Activated T-helper 1 cell treated with anti-CD3 and anti-CD28 coated beads, Interleukin-12 subunit alpha, Interleukin-12 subunit beta, Interleukin-2, Interleukin-4 antibody, amounts not matched to agents 30 ng/mL and 10 ng/mL and 1 ng/mL, durations not matched to agents 14 hours and 24 hours and 36 hours (primary cell): ENCODE measurements at regions not wholly inside any gene's neighbourhood (a gene's known extent, or its start where the extent isn't known, plus 50 kb on each side); places are given as distances from the start of the nearest gene placed in this dataset.
"Not testable (repeated sequence)": the region's sequence is repeated elsewhere in the genome, so short reads cannot be mapped to it uniquely, and the experiment has no call there.

Experiments used
- DNase-seq: peaks from one replicate; pipeline ENCODE4 v3.0.0; 2021; ENCODE audit warnings: low spot score
- H3K27ac Mint-ChIP-seq: one replicate; pipeline ENCODE4 v1.8.0; 2021; ENCODE audit warnings: mild to moderate bottlenecking, mixed read lengths
- H3K27me3 Mint-ChIP-seq: one replicate; pipeline ENCODE4 v1.8.0; 2022; ENCODE audit warnings: mild to moderate bottlenecking, moderate library complexity, mixed read lengths; ENCODE audit not compliant: insufficient read depth
- H3K36me3 Mint-ChIP-seq: one replicate; pipeline ENCODE4 v1.8.0; 2021; ENCODE audit warnings: low read depth, mixed read lengths
- H3K4me1 Mint-ChIP-seq: one replicate; pipeline ENCODE4 v1.8.0; 2021; ENCODE audit warnings: low read depth, mixed read lengths
- H3K4me3 Mint-ChIP-seq: one replicate; pipeline ENCODE4 v1.8.0; 2021; ENCODE audit warnings: mild to moderate bottlenecking, moderate library complexity, mixed read lengths
- H3K9me3 Mint-ChIP-seq: one replicate; pipeline ENCODE4 v1.8.0; 2021; ENCODE audit warnings: mixed read lengths
- intact Hi-C: fragments of 100-400 bp; cut with micrococcal nuclease; formaldehyde crosslinking; loops from one replicate; pipeline ENCODE4 v1.15.1; 2024

DNA sequence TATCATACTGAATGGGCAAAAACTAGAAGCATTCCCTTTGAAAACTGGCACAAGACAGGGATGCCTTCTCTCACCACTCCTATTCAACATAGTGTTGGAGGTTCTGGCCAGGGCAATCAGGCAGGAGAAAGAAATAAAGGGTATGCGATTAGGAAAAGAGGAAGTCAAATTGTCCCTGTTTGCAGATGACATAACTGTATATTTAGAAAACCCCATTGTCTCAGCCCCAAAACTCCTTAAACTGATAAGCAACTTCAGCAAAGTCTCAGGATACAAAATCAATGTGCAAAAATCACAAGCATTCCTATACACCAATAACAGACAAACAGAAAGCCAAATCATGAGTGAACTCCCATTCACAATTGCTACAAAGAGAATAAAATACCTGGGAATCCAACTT, 52.5 kb upstream of the CCDC71L start:
- intact Hi-C loops, H3K4me3 Mint-ChIP-seq, H3K27ac Mint-ChIP-seq, DNase-seq, H3K36me3 Mint-ChIP-seq, H3K27me3 Mint-ChIP-seq, H3K4me1 Mint-ChIP-seq: not testable (repeated sequence)
- H3K9me3 Mint-ChIP-seq: peaks cover 21% of the 10 kb centered on the region

DNA sequence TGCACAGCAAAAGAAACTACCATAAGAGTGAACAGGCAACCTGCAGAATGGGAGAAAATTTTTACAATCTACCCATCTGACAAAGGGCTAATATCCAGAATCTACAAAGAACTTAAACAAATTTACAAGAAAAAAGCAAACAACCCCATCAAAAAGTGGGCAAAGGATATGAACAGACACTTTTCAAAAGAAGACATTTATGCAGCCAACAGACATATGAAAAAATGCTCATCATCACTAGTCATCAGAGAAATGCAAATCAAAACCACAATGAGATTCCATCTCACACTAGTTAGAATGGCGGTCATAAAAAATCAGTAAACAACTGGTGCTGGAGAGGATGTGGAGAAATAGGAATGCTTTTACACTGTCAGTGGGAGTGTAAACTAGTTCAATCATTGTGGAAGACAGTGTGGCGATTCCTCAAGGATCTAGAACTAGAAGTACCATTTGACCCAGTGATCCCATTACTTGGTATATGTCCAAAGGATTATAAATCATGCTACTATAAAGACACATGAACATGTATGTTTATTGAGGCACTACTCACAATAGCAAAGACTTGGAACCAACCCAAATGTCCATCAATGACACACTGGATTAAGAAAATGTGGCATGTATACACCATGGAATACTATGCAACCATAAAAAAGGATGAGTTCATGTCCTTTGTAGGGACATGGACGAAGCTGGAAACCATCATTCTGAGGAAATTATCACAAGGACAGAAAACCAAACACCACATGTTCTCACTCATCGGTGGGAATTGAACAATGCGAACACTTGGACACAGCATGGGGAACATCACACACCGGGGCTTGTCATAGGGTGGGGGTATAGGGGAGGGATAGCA, 53.9 kb upstream of the CCDC71L start:
- intact Hi-C loops: loop anchor here (5.0 kb wide), 1 partner anchor 213 kb away; no protein-coding TSS in a partner anchor
- not testable (repeated sequence) for H3K4me3 Mint-ChIP-seq

GRCh38 chr7:106715730-106716129, 54.8 kb upstream of the CCDC71L start:
- Mint-ChIP-seq H3K4me3 (no peak overlapping the region), H3K27me3 (no peaks in the 10 kb centered on the region), H3K27ac (no peak overlapping the region), H3K36me3 (peaks cover 8% of the 10 kb centered on the region), H3K9me3 (peaks cover 21% of the 10 kb centered on the region), H3K4me1 (peaks cover 9% of the 10 kb centered on the region)
- intact Hi-C loops: loop anchor here (2.0 to 5.0 kb wide), 2 partner anchors 13 to 213 kb away; no protein-coding TSS in a partner anchor
- no peak for DNase-seq

More for the DNA sequence above, 53.9 kb upstream of the CCDC71L start:
- DNase-seq, H3K36me3 Mint-ChIP-seq, H3K4me1 Mint-ChIP-seq, H3K27me3 Mint-ChIP-seq: not testable (repeated sequence)
- Mint-ChIP-seq H3K27ac (peak overlapping the region; percentile 22), H3K9me3 (peaks cover 17% of the 10 kb centered on the region)

- peaks cover 9% of the 10 kb centered on the region for H3K36me3 Mint-ChIP-seq
- no peak overlapping the region for H3K4me3 Mint-ChIP-seq
- no peaks in the 10 kb centered on the region for H3K27me3 Mint-ChIP-seq
- peaks cover 9% of the 10 kb centered on the region for H3K4me1 Mint-ChIP-seq
- intact Hi-C loops: loop anchor here (2.0 to 5.0 kb wide), 2 partner anchors 15 to 215 kb away; no protein-coding TSS in a partner anchor
- H3K27ac Mint-ChIP-seq: no peak overlapping the region
- no peak for DNase-seq
- peaks cover 16% of the 10 kb centered on the region for H3K9me3 Mint-ChIP-seq
Observed at GRCh38 chr7:106717254-106717954, 56.4 kb upstream of the CCDC71L start.

DNA sequence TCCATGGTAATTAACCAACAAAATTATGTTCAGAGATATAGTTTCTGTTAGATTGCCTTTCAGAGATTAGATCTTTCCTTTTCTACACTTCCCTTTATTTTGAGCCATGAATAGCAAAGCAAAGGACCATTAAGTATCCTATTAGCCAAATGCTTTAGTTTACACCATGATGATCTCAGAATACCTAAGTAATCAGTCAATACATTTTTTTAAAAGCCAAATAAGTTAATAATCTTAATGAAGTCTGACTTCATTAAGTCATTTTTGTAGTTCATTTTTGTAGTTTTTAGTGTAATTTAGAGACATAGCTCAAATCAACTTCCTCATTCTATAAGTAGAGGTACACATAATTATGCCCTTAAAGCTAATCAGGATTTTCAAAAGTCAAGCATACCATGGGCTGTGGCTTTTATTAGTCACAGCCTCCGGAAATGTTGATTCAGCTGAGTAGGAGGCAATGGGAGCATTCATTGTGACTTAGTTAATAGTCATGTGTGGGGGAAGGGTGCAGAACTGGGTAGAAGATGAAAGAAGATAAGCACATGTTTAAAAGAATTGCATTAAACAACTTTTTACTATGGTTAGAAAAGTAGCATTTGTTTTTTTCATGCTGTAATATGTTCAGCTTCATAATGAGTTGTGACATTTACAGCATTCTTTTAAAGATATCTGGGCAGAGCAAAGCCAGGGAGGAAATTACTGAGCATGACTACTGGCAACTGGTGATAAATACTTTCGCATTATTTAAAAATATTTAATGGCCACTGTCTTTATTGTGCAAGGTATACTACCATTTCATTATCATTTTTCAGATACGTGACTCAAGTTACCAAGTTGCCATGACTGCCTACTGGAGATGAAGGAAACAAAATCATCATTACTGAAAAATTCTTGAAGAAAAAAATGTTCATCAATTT, 57.3 kb upstream of the CCDC71L start:
- H3K36me3 Mint-ChIP-seq: peaks cover 9% of the 10 kb centered on the region
- H3K4me3 Mint-ChIP-seq: no peak overlapping the region
- peak; percentile 37 for DNase-seq
- no peaks in the 10 kb centered on the region for H3K27me3 Mint-ChIP-seq
- H3K9me3 Mint-ChIP-seq: peaks cover 18% of the 10 kb centered on the region
- no peak overlapping the region for H3K27ac Mint-ChIP-seq
- intact Hi-C loops: loop anchor here (1.0 to 5.0 kb wide), 12 partner anchors 15 to 909 kb away; partner anchors contain the start of genes CCDC71L and PIK3CG
- H3K4me1 Mint-ChIP-seq: peaks cover 11% of the 10 kb centered on the region

DNA sequence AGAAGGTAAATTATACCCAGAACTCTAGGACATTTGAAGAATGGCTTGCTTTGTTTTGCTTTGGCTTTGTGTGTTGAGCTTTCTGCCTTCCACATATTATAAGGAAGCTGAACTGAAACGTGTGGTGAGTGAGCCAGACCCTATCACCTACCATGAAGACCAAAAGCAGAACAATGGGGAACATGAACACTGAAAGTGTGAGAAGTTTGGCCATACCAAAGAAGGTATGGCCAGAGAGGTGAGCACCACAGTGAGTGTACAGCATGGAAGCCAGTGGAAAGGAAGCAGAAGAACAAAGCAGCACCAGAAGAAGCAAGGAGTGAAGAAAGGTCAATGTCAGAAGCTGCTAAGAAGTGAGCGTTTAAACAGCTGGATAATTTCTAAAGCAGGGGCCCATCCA, 59.7 kb upstream of the CCDC71L start:
- H3K4me3 Mint-ChIP-seq: no peak overlapping the region
- peaks cover 7% of the 10 kb centered on the region for H3K4me1 Mint-ChIP-seq
- H3K27ac Mint-ChIP-seq: no peak overlapping the region
- peaks cover 5% of the 10 kb centered on the region for H3K36me3 Mint-ChIP-seq
- intact Hi-C loops: no loop called here
- DNase-seq: no peak
- H3K9me3 Mint-ChIP-seq: peaks cover 15% of the 10 kb centered on the region
- H3K27me3 Mint-ChIP-seq: no peaks in the 10 kb centered on the region

- peaks cover 7% of the 10 kb centered on the region for H3K4me1 Mint-ChIP-seq
- H3K27ac Mint-ChIP-seq: no peak overlapping the region
- no peaks in the 10 kb centered on the region for H3K27me3 Mint-ChIP-seq
- H3K4me3 Mint-ChIP-seq: no peak overlapping the region
- no peak for DNase-seq
- peaks cover 19% of the 10 kb centered on the region for H3K9me3 Mint-ChIP-seq
- intact Hi-C loops: no loop called here
- H3K36me3 Mint-ChIP-seq: peaks cover 5% of the 10 kb centered on the region
Observed at GRCh38 chr7:106721816-106722785, 61.1 kb upstream of the CCDC71L start.

- Mint-ChIP-seq H3K4me3 (no peak overlapping the region), H3K27ac (no peak overlapping the region), H3K4me1 (peaks cover 7% of the 10 kb centered on the region), H3K36me3 (peaks cover 5% of the 10 kb centered on the region), H3K9me3 (peaks cover 19% of the 10 kb centered on the region), H3K27me3 (no peaks in the 10 kb centered on the region)
- DNase-seq: no peak
- intact Hi-C loops: no loop called here
Observed at GRCh38 chr7:106723398-106723797, 62.4 kb upstream of the CCDC71L start.

DNA sequence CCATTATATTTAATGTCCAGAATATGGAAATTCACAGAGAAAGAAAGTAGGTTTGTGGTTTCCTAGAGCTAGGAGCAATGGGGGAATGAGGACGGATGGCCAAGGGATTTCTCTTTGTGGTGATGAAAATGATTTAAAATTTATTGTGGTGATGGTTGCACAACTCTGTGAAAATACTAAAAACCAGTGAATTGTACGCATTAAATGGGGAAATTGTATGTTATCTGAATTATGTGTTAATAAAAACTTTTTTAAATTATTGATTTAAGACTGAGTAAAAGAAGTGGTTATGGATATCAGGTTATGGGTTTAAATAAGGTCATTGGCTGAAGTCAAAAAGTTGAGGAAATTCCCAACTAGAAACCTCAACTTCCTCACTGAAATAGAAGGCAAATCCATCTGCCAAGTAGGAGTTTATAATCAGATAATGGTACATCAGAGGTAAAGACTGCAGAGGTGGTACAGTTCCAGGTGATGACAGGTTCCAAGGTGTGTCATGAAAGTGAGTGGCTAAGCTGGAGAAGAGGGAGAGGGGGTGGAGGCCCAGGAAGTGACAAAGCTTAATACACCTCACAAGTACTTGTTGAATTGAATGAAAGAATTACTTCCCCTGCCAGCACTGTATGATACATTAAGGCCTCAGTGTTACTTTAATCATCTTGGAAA, 68.9 kb upstream of the CCDC71L start:
- Mint-ChIP-seq H3K36me3 (no peaks in the 10 kb centered on the region), H3K27me3 (peaks cover 2% of the 10 kb centered on the region), H3K9me3 (peaks cover 4% of the 10 kb centered on the region), H3K4me3 (no peak overlapping the region), H3K27ac (no peak overlapping the region), H3K4me1 (peaks cover 36% of the 10 kb centered on the region)
- intact Hi-C loops: no loop called here
- no peak for DNase-seq

- H3K27me3 Mint-ChIP-seq: peaks cover 2% of the 10 kb centered on the region
- no peak for DNase-seq
- H3K27ac Mint-ChIP-seq: no peak overlapping the region
- intact Hi-C loops: no loop called here
- H3K4me3 Mint-ChIP-seq: no peak overlapping the region
- H3K36me3 Mint-ChIP-seq: no peaks in the 10 kb centered on the region
- H3K9me3 Mint-ChIP-seq: no peaks in the 10 kb centered on the region
- peaks cover 43% of the 10 kb centered on the region for H3K4me1 Mint-ChIP-seq
Observed at GRCh38 chr7:106731187-106731586, 70.2 kb upstream of the CCDC71L start.

DNA sequence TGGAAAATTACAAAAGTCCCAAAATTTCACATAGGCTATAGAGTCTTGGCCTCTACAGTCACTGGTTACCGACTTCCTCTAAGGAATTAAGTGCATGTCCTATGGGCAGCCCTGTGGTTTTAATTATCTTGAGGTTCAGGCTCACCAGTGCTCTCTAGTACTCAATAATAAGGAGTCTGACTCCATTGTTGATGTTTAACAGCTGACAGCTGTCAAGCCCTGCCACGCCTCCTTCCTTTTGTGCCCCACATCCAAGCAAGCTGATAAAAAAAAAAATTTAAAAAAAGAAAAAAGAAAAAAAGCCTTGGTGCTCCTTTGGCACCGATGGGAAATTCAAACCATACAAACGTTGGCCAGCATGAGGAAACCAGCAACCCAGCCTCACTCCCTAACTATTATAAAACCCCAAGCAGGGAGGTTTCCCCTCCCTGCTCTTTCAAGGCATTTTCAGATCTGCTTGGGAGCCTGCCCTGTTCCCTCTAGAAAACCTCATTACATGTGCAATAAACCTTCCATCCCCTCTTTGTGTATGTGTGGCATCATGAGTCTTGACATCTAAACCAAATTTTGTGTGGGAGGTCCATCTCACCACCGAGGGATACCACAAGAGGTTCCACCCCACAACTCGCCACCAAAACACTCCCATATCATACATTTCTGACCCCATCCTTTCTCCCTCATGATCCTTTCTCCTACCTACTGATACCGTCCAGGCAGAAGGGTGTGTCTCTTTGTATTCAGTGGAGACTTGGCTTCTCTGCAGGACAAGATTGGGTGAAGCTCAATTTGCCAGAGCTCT, 70.9 kb upstream of the CCDC71L start:
- intact Hi-C loops: no loop called here
- Mint-ChIP-seq H3K27me3 (peaks cover 2% of the 10 kb centered on the region), H3K4me1 (peaks cover 49% of the 10 kb centered on the region), H3K36me3 (no peaks in the 10 kb centered on the region), H3K27ac (no peak overlapping the region), H3K9me3 (no peaks in the 10 kb centered on the region), H3K4me3 (no peak overlapping the region)
- DNase-seq: no peak
